Left renal cortex interstitium (tissue), 4 donors: ENCODE measurements at regions not wholly inside any gene's neighbourhood (a gene's known extent, or its start where the extent isn't known, plus 50 kb on each side); places are given as distances from the start of the nearest gene placed in this dataset.

Source experiments
- DNase-seq, 4 donors: peaks; one replicate each; pipeline ENCODE4 v3.0.0-alpha.2; 2013; ENCODE audit warnings: low read depth in 4 of 4, low spot score in 2 of 4, missing footprints in 1 of 4

GRCh38 chr16:7990626-7991260 is 599.6 kb downstream of the TMEM114 start:
- DNase-seq: no peak

- no peak for DNase-seq
These were observed 606.6 kb downstream of the TMEM114 start for GRCh38 chr16:7983676-7984075.

GRCh38 chr16:7980133-7980483 is 610.2 kb downstream of the TMEM114 start:
- DNase-seq: no peak

- no peak for DNase-seq
These were observed 610.7 kb downstream of the TMEM114 start for GRCh38 chr16:7979448-7980132.

- no peak for DNase-seq
These were observed 613.7 kb downstream of the TMEM114 start for GRCh38 chr16:7976563-7976962.

GRCh38 chr16:7976125-7976524 is 614.2 kb downstream of the TMEM114 start:
- no peak for DNase-seq

- no peak for DNase-seq
These were observed 622.3 kb downstream of the TMEM114 start for GRCh38 chr16:7967996-7968509.

GRCh38 chr16:7964744-7965143 is 625.6 kb downstream of the TMEM114 start:
- no peak for DNase-seq

GRCh38 chr16:7964167-7964566 is 626.1 kb downstream of the TMEM114 start:
- no peak for DNase-seq

- no peak for DNase-seq
These were observed 628.0 kb downstream of the TMEM114 start for GRCh38 chr16:7962091-7962879.

GRCh38 chr16:7957151-7957550 is 624.5 kb downstream of the RBFOX1 start:
- no peak for DNase-seq

GRCh38 chr16:7953360-7953759 is 620.7 kb downstream of the RBFOX1 start:
- DNase-seq: no peak

GRCh38 chr16:7946142-7946541 is 613.5 kb downstream of the RBFOX1 start:
- no peak for DNase-seq

- no peak for DNase-seq
These were observed 605.5 kb downstream of the RBFOX1 start for GRCh38 chr16:7938175-7938574.

GRCh38 chr16:7921345-7921744 is 588.7 kb downstream of the RBFOX1 start:
- no peak for DNase-seq

- no peak for DNase-seq
These were observed 587.1 kb downstream of the RBFOX1 start for GRCh38 chr16:7919782-7920181.

- DNase-seq: no peak
These were observed 582.1 kb downstream of the RBFOX1 start for GRCh38 chr16:7914748-7915147.

GRCh38 chr16:7912132-7912531 is 579.5 kb downstream of the RBFOX1 start:
- no peak for DNase-seq

- no peak for DNase-seq
These were observed 577.5 kb downstream of the RBFOX1 start for GRCh38 chr16:7910116-7910515.

- DNase-seq: peak in 2 of 4 donors; percentile 4
These were observed 555.8 kb downstream of the RBFOX1 start for GRCh38 chr16:7888411-7888810.

GRCh38 chr16:7887316-7887715 is 554.7 kb downstream of the RBFOX1 start:
- no peak for DNase-seq

GRCh38 chr16:7871979-7872378 is 539.3 kb downstream of the RBFOX1 start:
- DNase-seq: no peak
